GM23248 (cell line): ENCODE measurements at regions not wholly inside any gene's neighbourhood (a gene's known extent, or its start where the extent isn't known, plus 50 kb on each side); places are given as distances from the start of the nearest gene placed in this dataset.

ENCODE experiments used
- EZH2 ChIP-seq: fragments of 200-600 bp; sonication (generic); IDR thresholded peaks from 2 replicates; pipeline ENCODE4 v1.6.1; 2018; ENCODE audit warnings: antibody characterized with exemption, mild to moderate bottlenecking; ENCODE audit not compliant: insufficient read depth, poor library complexity, severe bottlenecking
- EZH2phosphoT487 ChIP-seq: fragments of 200-600 bp; sonication (generic); IDR thresholded peaks from 2 replicates; pipeline ENCODE4 v1.6.1; 2018; ENCODE audit warnings: antibody characterized with exemption, moderate library complexity, mild to moderate bottlenecking, low read depth; ENCODE audit not compliant: insufficient read depth

DNA sequence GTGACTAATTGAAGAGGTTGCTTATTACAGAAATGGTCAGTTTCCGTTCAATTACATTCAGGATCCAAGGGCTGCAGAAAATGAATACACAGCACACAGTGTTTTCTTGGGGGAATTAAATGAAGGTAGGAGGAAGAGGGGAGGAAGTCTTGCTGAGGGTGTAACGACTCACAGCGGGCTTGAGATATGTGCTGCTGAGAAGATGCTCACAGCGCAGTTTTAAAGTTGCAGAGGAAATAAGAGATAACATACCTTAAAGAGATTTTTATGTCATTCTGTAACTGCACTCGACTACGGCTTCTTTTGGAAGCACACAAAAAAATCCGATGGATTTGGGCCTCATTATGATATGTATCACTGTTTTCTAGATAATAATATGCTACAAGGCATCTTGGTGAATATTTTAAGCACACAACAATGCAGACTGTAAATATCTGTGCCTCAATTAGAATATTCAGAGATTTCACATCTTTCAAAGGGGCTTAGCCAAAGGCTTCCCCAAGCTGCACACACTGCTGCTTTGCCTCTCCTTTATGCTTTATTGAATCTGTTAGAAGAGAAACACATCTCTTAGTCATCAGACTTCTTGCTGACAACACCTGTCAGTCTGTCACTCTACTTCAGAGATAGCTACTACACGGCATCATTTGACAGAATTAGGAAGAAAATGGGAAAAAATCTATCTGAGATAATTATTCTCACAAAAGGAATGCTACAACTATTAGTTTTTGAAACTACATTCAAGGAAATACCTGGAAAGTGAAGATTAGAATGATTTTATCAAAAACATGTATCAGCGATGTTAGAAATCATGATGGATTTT lies 773.2 kb downstream of the OTOL1 start:
- no peak for TF ChIP-seq EZH2
- no peak for TF ChIP-seq EZH2phosphoT487
